ENCODE measurements at regions not wholly inside any gene's neighbourhood (a gene's known extent, or its start where the extent isn't known, plus 50 kb on each side); places are given as distances from the start of the nearest gene placed in this dataset.

GRCh38 chr2:237185553-237185925 lies 99.8 kb downstream of the COPS8 start:
- H3K27me3 ChIP-seq (ENCODE audit: control insufficient read depth, insufficient read depth, low read length), result no peaks in the 10 kb centered on the region
- peak overlapping the region; percentile 36 for H3K4me2 ChIP-seq (ENCODE audit: low read length)
- no peaks in the 10 kb centered on the region for H3K9me3 ChIP-seq (ENCODE audit: control insufficient read depth, low read length)
- H3K4me3 ChIP-seq (ENCODE audit: low read depth, low read length), result no peak overlapping the region
- H3K36me3 ChIP-seq (ENCODE audit: control insufficient read depth, insufficient read depth, low read length), result no peaks in the 10 kb centered on the region
- TF ChIP-seq, protein P1, sequence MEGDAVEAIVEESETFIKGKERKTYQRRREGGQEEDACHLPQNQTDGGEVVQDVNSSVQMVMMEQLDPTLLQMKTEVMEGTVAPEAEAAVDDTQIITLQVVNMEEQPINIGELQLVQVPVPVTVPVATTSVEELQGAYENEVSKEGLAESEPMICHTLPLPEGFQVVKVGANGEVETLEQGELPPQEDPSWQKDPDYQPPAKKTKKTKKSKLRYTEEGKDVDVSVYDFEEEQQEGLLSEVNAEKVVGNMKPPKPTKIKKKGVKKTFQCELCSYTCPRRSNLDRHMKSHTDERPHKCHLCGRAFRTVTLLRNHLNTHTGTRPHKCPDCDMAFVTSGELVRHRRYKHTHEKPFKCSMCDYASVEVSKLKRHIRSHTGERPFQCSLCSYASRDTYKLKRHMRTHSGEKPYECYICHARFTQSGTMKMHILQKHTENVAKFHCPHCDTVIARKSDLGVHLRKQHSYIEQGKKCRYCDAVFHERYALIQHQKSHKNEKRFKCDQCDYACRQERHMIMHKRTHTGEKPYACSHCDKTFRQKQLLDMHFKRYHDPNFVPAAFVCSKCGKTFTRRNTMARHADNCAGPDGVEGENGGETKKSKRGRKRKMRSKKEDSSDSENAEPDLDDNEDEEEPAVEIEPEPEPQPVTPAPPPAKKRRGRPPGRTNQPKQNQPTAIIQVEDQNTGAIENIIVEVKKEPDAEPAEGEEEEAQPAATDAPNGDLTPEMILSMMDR (IDR thresholded peaks at IDR 0.05), result no peak
- no peaks in the 10 kb centered on the region for H3K79me2 ChIP-seq
- H2AFZ ChIP-seq, result no peak overlapping the region
- no peaks in the 10 kb centered on the region for H3K4me1 ChIP-seq
- H3K27ac ChIP-seq, result no peak overlapping the region
- no peak overlapping the region for H3K9ac ChIP-seq

DNA sequence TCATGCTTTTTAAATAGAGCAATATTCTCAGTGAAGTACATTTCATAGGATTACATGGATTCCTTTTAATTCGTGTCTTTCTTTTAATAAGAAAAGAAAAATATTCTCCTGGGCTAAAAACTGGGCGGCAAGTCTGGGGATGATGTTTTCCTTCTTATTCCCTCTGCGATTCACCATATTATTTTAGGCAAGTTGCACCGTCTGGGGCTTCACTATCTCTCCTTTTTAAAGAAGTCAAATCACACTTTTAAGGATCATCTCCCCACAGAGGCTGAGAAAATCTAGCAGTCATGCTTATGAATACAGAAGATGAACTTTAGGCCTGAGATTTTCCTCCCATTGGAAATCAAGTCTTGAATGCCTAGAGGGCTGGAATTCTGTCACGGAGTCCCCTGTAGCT lies 104.1 kb downstream of the COPS8 start:
- Histone ChIP-seq H3K36me3 (ENCODE audit: control insufficient read depth, insufficient read depth, low read length) (no peaks in the 10 kb centered on the region), H3K9ac (no peak overlapping the region), H3K4me3 (ENCODE audit: low read depth, low read length) (no peak overlapping the region), H3K4me1 (no peaks in the 10 kb centered on the region), H3K9me3 (ENCODE audit: control insufficient read depth, low read length) (no peaks in the 10 kb centered on the region), H3K27ac (no peak overlapping the region), H3K4me2 (ENCODE audit: low read length) (no peak overlapping the region), H3K79me2 (no peaks in the 10 kb centered on the region), H2AFZ (no peak overlapping the region), H3K27me3 (ENCODE audit: control insufficient read depth, insufficient read depth, low read length) (no peaks in the 10 kb centered on the region)
- TF ChIP-seq, protein P1 (IDR thresholded peaks at IDR 0.05), result no peak

- H3K79me2 ChIP-seq, result no peaks in the 10 kb centered on the region
- H3K9ac ChIP-seq, result no peak overlapping the region
- no peaks in the 10 kb centered on the region for H3K9me3 ChIP-seq (ENCODE audit: control insufficient read depth, low read length)
- H2AFZ ChIP-seq, result no peak overlapping the region
- no peaks in the 10 kb centered on the region for H3K27me3 ChIP-seq (ENCODE audit: control insufficient read depth, insufficient read depth, low read length)
- H3K4me1 ChIP-seq, result no peaks in the 10 kb centered on the region
- no peak overlapping the region for H3K27ac ChIP-seq
- H3K4me2 ChIP-seq (ENCODE audit: low read length), result no peak overlapping the region
- no peaks in the 10 kb centered on the region for H3K36me3 ChIP-seq (ENCODE audit: control insufficient read depth, insufficient read depth, low read length)
- TF ChIP-seq, protein P1 (IDR thresholded peaks at IDR 0.05), result no peak
- H3K4me3 ChIP-seq (ENCODE audit: low read depth, low read length), result no peak overlapping the region
Measured at GRCh38 chr2:237190966-237191713, 105.5 kb downstream of the COPS8 start.

GRCh38 chr2:237191714-237192081 lies 106.0 kb downstream of the COPS8 start:
- Histone ChIP-seq H3K4me3 (ENCODE audit: low read depth, low read length) (no peak overlapping the region), H2AFZ (no peak overlapping the region), H3K4me2 (ENCODE audit: low read length) (no peak overlapping the region), H3K27me3 (ENCODE audit: control insufficient read depth, insufficient read depth, low read length) (no peaks in the 10 kb centered on the region), H3K27ac (no peak overlapping the region), H3K36me3 (ENCODE audit: control insufficient read depth, insufficient read depth, low read length) (no peaks in the 10 kb centered on the region), H3K9me3 (ENCODE audit: control insufficient read depth, low read length) (no peaks in the 10 kb centered on the region), H3K79me2 (no peaks in the 10 kb centered on the region), H3K4me1 (no peaks in the 10 kb centered on the region), H3K9ac (no peak overlapping the region)
- TF ChIP-seq, protein P1 (IDR thresholded peaks at IDR 0.05), result no peak

GRCh38 chr2:237192881-237193280 lies 107.2 kb downstream of the COPS8 start:
- no peaks in the 10 kb centered on the region for H3K4me1 ChIP-seq
- no peak overlapping the region for H3K4me2 ChIP-seq (ENCODE audit: low read length)
- no peak overlapping the region for H3K9ac ChIP-seq
- H3K27ac ChIP-seq, result no peak overlapping the region
- H2AFZ ChIP-seq, result no peak overlapping the region
- no peaks in the 10 kb centered on the region for H3K9me3 ChIP-seq (ENCODE audit: control insufficient read depth, low read length)
- no peaks in the 10 kb centered on the region for H3K36me3 ChIP-seq (ENCODE audit: control insufficient read depth, insufficient read depth, low read length)
- no peak overlapping the region for H3K4me3 ChIP-seq (ENCODE audit: low read depth, low read length)
- H3K27me3 ChIP-seq (ENCODE audit: control insufficient read depth, insufficient read depth, low read length), result no peaks in the 10 kb centered on the region
- TF ChIP-seq, protein P1 (IDR thresholded peaks at IDR 0.05), result no peak
- no peaks in the 10 kb centered on the region for H3K79me2 ChIP-seq
